Keratinocyte (primary cell): ENCODE measurements at regions not wholly inside any gene's neighbourhood (a gene's known extent, or its start where the extent isn't known, plus 50 kb on each side); places are given as distances from the start of the nearest gene placed in this dataset.

Experiments used
- DNase-seq: peaks from one replicate; pipeline ENCODE4 v3.0.0-alpha.2; 2011; ENCODE audit warnings: low read depth, missing footprints, low spot score
- FAIRE-seq: peaks from 2 replicates; lab custom pipeline; 2011; peaks lifted over from hg19 to GRCh38; lab: Jason Lieb, UNC
- H2AFZ ChIP-seq: 2 replicates; pipeline ENCODE4 v1.6.0; 2012; ENCODE audit warnings: low read length, control low read depth, inconsistent platforms; ENCODE audit not compliant: control insufficient read depth
- H3K27ac ChIP-seq: 2 replicates; pipeline ENCODE4 v1.5.1; 2011; ENCODE audit warnings: low read length; ENCODE audit not compliant: control insufficient read depth, insufficient read depth
- H3K27me3 ChIP-seq: 3 replicates; pipeline ENCODE4 v1.6.0; 2011; ENCODE audit warnings: low read length; ENCODE audit not compliant: control insufficient read depth, insufficient read depth; ENCODE audit errors: extremely low read depth
- H3K36me3 ChIP-seq, 2 experiments: 2 replicates in 1 of 2; 3 replicates in 1 of 2; pipeline ENCODE4 v1.5.1; 2011; ENCODE audit warnings: low read length in 2 of 2, mild to moderate bottlenecking in 1 of 2; ENCODE audit not compliant: control insufficient read depth in 2 of 2, insufficient read depth in 2 of 2; ENCODE audit errors: extremely low read depth in 1 of 2
- H3K4me1 ChIP-seq: 3 replicates; pipeline ENCODE4 v1.5.1; 2011; ENCODE audit warnings: low read length; ENCODE audit not compliant: control insufficient read depth, insufficient read depth; ENCODE audit errors: extremely low read depth
- H3K4me2 ChIP-seq: 3 replicates; pipeline ENCODE4 v1.6.0; 2011; ENCODE audit warnings: low read depth, low read length; ENCODE audit not compliant: control insufficient read depth, insufficient read depth; ENCODE audit errors: extremely low read depth
- H3K4me3 ChIP-seq, 3 experiments: fragments of 200-600 bp in 1 of 3; sonication (generic) in 1 of 3; 2 replicates in 2 of 3; 3 replicates in 1 of 3; pipeline ENCODE4 v1.5.1; 2011 to 2016; ENCODE audit warnings: low read length in 3 of 3, mild to moderate bottlenecking in 3 of 3, control low read depth in 2 of 3, inconsistent platforms in 1 of 3, low read depth in 1 of 3, mixed read lengths in 1 of 3, mixed run types in 1 of 3, moderate library complexity in 1 of 3; ENCODE audit not compliant: control insufficient read depth in 2 of 3, insufficient read depth in 2 of 3; ENCODE audit errors: extremely low read depth in 1 of 3
- H3K79me2 ChIP-seq: 2 replicates; pipeline ENCODE4 v1.6.0; 2012; ENCODE audit warnings: low read length; ENCODE audit not compliant: control insufficient read depth, insufficient read depth
- H3K9ac ChIP-seq: 3 replicates; pipeline ENCODE4 v1.6.0; 2011; ENCODE audit warnings: low read length; ENCODE audit not compliant: control insufficient read depth, insufficient read depth; ENCODE audit errors: extremely low read depth
- H3K9me1 ChIP-seq: 3 replicates; pipeline ENCODE4 v1.6.0; 2011; ENCODE audit warnings: low read length; ENCODE audit not compliant: control insufficient read depth, insufficient read depth; ENCODE audit errors: extremely low read depth
- H3K9me3 ChIP-seq: 2 replicates; pipeline ENCODE4 v1.5.1; 2012; ENCODE audit warnings: low read depth, low read length; ENCODE audit not compliant: control insufficient read depth
- H4K20me1 ChIP-seq: 3 replicates; pipeline ENCODE4 v1.6.0; 2011; ENCODE audit warnings: low read length; ENCODE audit not compliant: control insufficient read depth, insufficient read depth; ENCODE audit errors: extremely low read depth
- CTCF ChIP-seq, 3 experiments: IDR thresholded peaks in 1 of 3; conservative IDR thresholded peaks in 1 of 3; optimal IDR thresholded peaks in 1 of 3; 2 replicates in 2 of 3; 3 replicates in 1 of 3; pipeline versions ENCODE3 to v1.5.1; 2011; ENCODE audit warnings: low read length in 3 of 3, mild to moderate bottlenecking in 3 of 3, moderate library complexity in 2 of 3, control low read depth in 1 of 3, inconsistent platforms in 1 of 3; ENCODE audit not compliant: insufficient read depth in 2 of 3; ENCODE audit errors: extremely low read depth in 1 of 3
- EZH2 ChIP-seq: IDR thresholded peaks from one replicate; pipeline ENCODE4 v1.6.1; 2012; ENCODE audit warnings: inconsistent platforms, mild to moderate bottlenecking, low read length, moderate library complexity
- dilution Hi-C: fragments of 300-500 bp; cut with MboI; formaldehyde crosslinking; loops from one replicate; pipeline ENCODE4 v1.7.0; 2020; ENCODE audit warnings: low sequenced_read_pairs; ENCODE audit not compliant: extremely low pct_ligation_motif_present

GRCh38 chr5:2015124-2015848 is 132.6 kb upstream of the IRX4 start:
- Histone ChIP-seq H3K9me3 (no peaks in the 10 kb centered on the region), H3K4me1 (peaks cover 2% of the 10 kb centered on the region), H3K27me3 (no peaks in the 10 kb centered on the region), H4K20me1 (no peaks in the 10 kb centered on the region), H3K9me1 (no peaks in the 10 kb centered on the region), H3K79me2 (no peaks in the 10 kb centered on the region), H3K27ac (no peak overlapping the region), H2AFZ (no peak overlapping the region), H3K4me3 (no peak overlapping the region), H3K9ac (no peak overlapping the region), H3K36me3 (no peaks in the 10 kb centered on the region), H3K4me2 (no peak overlapping the region)
- TF ChIP-seq EZH2: no peak
- no peak for TF ChIP-seq CTCF (optimal IDR thresholded peaks at IDR 0.05 in 1 of 3, IDR thresholded peaks at IDR 0.05 in 1 of 3, conservative IDR thresholded peaks at IDR 0.05 in 1 of 3; ENCODE audit: extremely low read depth in 1 of 3, insufficient read depth in 2 of 3, low read length in 3 of 3)
- dilution Hi-C loops: no loop called here
- DNase-seq (no peak), FAIRE-seq (no peak)

- no peak overlapping the region for H3K4me3 ChIP-seq
- FAIRE-seq (no peak), DNase-seq (no peak)
- H3K4me1 ChIP-seq: peaks cover 2% of the 10 kb centered on the region
- no peaks in the 10 kb centered on the region for H3K9me3 ChIP-seq
- no peak for TF ChIP-seq EZH2
- TF ChIP-seq CTCF (optimal IDR thresholded peaks at IDR 0.05 in 1 of 3, IDR thresholded peaks at IDR 0.05 in 1 of 3, conservative IDR thresholded peaks at IDR 0.05 in 1 of 3; ENCODE audit: extremely low read depth in 1 of 3, insufficient read depth in 2 of 3, low read length in 3 of 3): no peak
- no peak overlapping the region for H3K4me2 ChIP-seq
- no peaks in the 10 kb centered on the region for H4K20me1 ChIP-seq
- H3K36me3 ChIP-seq: no peaks in the 10 kb centered on the region
- H3K79me2 ChIP-seq: no peaks in the 10 kb centered on the region
- no peaks in the 10 kb centered on the region for H3K27me3 ChIP-seq
- no peaks in the 10 kb centered on the region for H3K9me1 ChIP-seq
- H2AFZ ChIP-seq: no peak overlapping the region
- H3K9ac ChIP-seq: no peak overlapping the region
- no peak overlapping the region for H3K27ac ChIP-seq
- dilution Hi-C loops: no loop called here
Observed at GRCh38 chr5:2014058-2014610, 131.4 kb upstream of the IRX4 start.
